ENCODE measurements at regions not wholly inside any gene's neighbourhood (a gene's known extent, or its start where the extent isn't known, plus 50 kb on each side); places are given as distances from the start of the nearest gene placed in this dataset.

GRCh38 chr4:82036181-82036580, 337.6 kb downstream of the HNRNPD start:
- TF ChIP-seq CTCF (IDR thresholded peaks at IDR 0.05) (no peak), EZH2 (IDR thresholded peaks at IDR 0.05; ENCODE audit: borderline replicate concordance, insufficient read depth, low read depth, low read length, poor library complexity, severe bottlenecking) (no peak)
